ENCODE measurements at regions not wholly inside any gene's neighbourhood (a gene's known extent, or its start where the extent isn't known, plus 50 kb on each side); places are given as distances from the start of the nearest gene placed in this dataset.

DNA sequence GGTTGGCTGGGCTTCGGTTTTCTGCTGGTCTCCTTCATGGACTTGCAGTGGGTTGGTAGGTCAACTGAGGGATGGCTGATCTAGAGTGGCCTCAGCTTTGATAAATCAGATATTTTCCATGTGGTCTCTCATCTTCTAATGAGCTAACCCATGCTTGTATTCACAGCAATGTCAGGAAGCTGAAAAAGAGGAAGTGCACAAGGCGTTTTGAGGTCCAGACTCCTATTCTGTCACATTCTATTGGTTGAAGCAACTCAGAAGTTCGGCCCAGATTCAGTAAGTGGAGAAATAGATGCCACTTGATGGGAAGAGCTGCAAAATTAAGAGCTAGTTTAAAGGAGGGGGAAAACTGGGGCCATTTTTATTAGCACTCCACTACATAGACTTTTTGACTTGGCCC lies 361.2 kb downstream of the DIPK2A start:
- no peak for TF ChIP-seq ZFX (IDR thresholded peaks at IDR 0.05; ENCODE audit: borderline replicate concordance)
- TF ChIP-seq, protein P1, sequence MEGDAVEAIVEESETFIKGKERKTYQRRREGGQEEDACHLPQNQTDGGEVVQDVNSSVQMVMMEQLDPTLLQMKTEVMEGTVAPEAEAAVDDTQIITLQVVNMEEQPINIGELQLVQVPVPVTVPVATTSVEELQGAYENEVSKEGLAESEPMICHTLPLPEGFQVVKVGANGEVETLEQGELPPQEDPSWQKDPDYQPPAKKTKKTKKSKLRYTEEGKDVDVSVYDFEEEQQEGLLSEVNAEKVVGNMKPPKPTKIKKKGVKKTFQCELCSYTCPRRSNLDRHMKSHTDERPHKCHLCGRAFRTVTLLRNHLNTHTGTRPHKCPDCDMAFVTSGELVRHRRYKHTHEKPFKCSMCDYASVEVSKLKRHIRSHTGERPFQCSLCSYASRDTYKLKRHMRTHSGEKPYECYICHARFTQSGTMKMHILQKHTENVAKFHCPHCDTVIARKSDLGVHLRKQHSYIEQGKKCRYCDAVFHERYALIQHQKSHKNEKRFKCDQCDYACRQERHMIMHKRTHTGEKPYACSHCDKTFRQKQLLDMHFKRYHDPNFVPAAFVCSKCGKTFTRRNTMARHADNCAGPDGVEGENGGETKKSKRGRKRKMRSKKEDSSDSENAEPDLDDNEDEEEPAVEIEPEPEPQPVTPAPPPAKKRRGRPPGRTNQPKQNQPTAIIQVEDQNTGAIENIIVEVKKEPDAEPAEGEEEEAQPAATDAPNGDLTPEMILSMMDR (IDR thresholded peaks at IDR 0.05), result no peak
- no peak overlapping the region for H3K27ac ChIP-seq

DNA sequence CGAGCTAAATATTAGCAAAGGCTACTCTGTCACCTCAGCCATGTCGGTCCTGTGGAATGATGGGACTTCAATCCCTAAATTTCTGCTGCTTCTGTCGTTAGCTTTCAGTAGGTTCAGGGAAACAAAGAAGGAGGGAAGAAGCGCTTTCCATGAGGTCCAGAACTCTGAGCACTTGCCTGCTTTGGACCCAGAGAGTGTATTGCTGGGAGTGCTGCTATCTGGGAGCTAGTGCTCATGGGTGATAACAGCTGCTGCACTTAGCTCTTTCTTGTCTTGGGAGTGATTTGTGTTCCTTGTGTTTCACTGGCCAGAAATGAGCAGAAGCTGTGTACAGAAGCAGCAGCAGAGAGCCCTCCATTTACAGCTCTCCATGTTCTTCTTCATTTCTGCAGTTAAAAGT lies 369.8 kb downstream of the DIPK2A start:
- H3K27ac ChIP-seq, result no peak overlapping the region
- TF ChIP-seq, protein P1 (IDR thresholded peaks at IDR 0.05), result no peak
- TF ChIP-seq ZFX (IDR thresholded peaks at IDR 0.05; ENCODE audit: borderline replicate concordance), result no peak

DNA sequence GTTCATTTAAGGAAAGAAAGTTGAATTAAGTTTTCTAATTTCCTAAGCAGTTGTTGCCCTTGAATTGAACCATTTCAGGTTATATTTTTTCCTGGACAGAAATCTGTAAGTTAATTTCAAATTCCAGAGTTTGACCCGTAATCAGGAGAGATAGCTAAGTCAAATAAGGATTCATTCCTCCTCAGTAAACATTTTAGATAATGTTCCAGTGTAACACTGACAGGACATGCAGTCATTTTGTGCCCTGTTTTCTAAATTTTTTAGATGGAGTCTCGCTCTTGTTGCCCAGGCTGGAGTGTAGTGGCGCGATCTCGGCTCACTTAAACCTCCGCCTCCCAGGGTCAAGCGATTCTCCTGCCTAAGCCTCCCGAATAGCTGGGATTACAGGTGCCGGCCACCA lies 371.7 kb downstream of the DIPK2A start:
- H3K27ac ChIP-seq, result no peak overlapping the region

DNA sequence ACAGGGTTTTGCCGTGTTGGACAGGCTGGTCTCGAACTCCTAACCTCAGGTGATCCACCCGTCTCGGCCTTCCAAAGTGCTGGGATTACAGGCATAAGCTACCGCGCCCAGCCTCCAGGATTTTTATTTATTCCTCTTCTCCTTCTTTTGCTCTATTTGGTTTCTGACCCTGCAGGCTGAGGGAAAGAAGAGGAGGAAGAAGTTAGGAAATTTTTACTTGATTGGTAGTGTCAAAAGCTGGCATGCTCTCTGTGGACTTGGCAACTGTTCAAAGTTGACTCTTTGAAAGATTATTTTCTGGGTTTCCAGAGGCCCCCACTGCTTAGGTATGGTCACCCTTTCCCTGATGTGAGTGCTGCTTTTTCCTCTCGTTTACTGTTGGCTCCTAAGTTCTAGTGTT lies 372.2 kb downstream of the DIPK2A start:
- TF ChIP-seq, protein P1 (IDR thresholded peaks at IDR 0.05), result no peak
- TF ChIP-seq ZFX (IDR thresholded peaks at IDR 0.05; ENCODE audit: borderline replicate concordance), result no peak

More for the DNA sequence above, 371.7 kb downstream of the DIPK2A start:
- TF ChIP-seq, protein P1 (IDR thresholded peaks at IDR 0.05), result no peak
- TF ChIP-seq ZFX (IDR thresholded peaks at IDR 0.05; ENCODE audit: borderline replicate concordance), result no peak

DNA sequence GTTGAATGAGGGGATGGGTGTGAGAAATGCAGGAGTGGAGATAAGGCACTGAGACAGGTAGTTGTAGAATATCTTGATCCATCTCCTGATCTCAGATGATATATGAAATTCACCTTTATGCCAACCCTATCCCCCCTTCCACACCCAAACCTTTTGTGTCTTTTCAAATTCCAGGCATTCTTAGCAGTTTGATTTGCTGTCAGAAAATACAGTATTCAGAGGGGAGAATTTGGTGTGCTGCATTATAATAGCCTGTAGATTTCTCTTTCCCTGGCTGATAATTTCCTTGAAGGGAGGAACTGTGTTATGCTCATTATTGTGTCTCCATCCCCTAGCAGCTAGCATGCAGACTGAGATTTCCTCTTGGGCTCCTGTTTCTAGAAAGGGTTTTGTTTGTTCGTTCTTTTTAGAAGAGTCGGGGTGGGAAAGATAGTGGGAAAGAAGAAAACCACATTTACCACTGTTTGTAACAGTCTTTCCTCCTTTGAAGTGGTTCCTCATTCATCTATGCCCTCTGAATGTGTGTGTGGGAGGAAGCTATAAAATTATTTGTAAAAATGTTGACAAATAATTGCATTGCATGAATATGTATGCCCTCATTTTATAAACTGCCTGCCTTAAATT lies 373.4 kb downstream of the DIPK2A start:
- H3K27ac ChIP-seq, result no peak overlapping the region
- TF ChIP-seq, protein P1 (IDR thresholded peaks at IDR 0.05), result no peak
- no peak for TF ChIP-seq ZFX (IDR thresholded peaks at IDR 0.05; ENCODE audit: borderline replicate concordance)

More for the DNA sequence above, 372.2 kb downstream of the DIPK2A start:
- H3K27ac ChIP-seq, result no peak overlapping the region

DNA sequence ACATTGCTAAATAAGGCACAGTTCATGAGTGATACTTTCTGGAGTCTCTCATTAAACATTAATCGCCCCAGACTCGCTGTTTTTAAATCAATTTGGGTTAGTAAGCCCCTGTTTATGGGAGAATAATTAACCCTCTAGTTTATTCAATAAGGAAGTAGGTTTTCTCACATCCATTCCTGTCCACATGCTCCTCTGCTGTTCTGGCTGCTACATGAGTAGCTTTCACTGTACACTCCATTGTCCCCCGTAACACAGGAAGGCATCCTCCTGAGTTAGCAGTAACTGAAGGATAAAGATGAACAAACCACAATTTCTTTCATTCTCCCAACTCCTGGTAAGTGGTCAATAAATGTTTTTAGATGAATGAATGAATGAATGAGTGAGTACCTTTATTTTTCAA lies 378.5 kb downstream of the DIPK2A start:
- H3K27ac ChIP-seq, result no peak overlapping the region
- TF ChIP-seq ZFX (IDR thresholded peaks at IDR 0.05; ENCODE audit: borderline replicate concordance), result no peak
- TF ChIP-seq, protein P1 (IDR thresholded peaks at IDR 0.05), result no peak

DNA sequence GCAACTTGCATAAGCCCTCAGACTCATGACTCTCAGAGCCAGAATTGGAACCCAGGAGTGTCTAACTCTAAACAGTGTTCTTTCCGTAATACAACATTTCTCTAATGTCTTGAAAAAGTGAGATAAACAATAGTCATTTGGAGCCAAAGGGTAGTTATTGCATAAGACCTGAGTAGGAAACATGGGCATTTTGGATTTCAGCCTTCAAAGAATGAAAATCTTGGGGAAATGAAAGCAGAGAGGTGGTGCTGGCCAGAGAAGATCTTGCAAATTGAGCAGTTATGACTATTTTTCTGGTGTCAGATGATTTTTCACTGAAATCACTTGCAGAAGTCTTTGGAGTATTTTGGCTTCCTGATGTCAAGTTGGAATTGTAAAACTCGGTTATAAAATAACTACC lies 379.4 kb downstream of the DIPK2A start:
- TF ChIP-seq ZFX (IDR thresholded peaks at IDR 0.05; ENCODE audit: borderline replicate concordance), result no peak
- TF ChIP-seq, protein P1 (IDR thresholded peaks at IDR 0.05), result no peak
- H3K27ac ChIP-seq, result no peak overlapping the region

Measured in 22Rv1 (cell line).